ENCODE measurements at regions not wholly inside any gene's neighbourhood (a gene's known extent, or its start where the extent isn't known, plus 50 kb on each side); places are given as distances from the start of the nearest gene placed in this dataset.

DNA sequence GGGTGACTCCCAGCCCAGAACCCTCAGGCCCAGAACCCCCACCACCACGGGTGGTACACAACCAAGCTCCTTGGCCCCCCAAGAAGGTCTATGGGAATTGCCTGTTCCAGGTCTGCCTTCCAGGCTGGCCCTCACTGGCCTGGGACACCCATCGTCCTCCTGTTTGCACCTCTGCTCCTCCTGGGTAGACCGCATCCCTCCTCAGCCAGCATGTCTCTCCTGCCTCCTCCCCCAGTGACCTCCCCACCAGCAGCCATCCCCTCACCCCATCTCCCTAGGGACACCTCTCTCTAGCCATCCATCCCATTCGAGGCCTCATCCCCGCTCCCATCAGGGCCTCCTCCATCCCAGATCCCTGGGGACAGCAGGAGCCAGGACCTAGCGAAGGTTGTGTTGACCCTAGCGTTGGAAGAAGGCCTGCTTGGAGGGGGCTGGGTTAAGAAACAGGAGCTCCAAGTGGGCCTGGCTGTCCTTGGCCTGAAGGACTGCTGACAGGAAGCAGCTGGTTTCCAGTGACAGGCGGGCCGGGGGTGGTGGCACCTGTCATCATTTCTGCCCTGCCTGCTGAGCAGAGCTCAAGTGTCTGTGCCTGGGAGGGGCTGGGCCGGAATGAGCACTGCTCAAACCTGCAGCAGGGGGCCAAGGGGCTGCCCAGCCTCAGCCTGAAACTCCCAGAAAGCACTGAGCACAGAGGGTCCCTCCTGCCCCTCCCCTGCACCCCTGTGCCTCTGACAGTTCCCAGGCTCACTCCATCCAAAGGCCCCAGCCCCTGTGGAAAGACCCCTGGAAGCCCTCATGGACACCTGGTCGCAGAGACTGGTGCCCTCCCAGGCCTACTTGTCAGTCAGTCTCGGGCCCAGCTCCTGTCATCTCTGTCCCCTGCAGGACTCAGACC lies 96.0 kb upstream of the OTOS start:
- H3K4me3 ChIP-seq = no peak overlapping the region
- intact Hi-C loops (cut with DNase I) = no loop called here
- H3K9ac ChIP-seq (ENCODE audit: low read depth in 2 of 2, low read length in 2 of 2) = no peak overlapping the region
- TF ChIP-seq, protein P1, sequence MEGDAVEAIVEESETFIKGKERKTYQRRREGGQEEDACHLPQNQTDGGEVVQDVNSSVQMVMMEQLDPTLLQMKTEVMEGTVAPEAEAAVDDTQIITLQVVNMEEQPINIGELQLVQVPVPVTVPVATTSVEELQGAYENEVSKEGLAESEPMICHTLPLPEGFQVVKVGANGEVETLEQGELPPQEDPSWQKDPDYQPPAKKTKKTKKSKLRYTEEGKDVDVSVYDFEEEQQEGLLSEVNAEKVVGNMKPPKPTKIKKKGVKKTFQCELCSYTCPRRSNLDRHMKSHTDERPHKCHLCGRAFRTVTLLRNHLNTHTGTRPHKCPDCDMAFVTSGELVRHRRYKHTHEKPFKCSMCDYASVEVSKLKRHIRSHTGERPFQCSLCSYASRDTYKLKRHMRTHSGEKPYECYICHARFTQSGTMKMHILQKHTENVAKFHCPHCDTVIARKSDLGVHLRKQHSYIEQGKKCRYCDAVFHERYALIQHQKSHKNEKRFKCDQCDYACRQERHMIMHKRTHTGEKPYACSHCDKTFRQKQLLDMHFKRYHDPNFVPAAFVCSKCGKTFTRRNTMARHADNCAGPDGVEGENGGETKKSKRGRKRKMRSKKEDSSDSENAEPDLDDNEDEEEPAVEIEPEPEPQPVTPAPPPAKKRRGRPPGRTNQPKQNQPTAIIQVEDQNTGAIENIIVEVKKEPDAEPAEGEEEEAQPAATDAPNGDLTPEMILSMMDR (IDR thresholded peaks at IDR 0.05) = no peak
- DNase-seq = peak; percentile 16
- H3K36me3 ChIP-seq = no peaks in the 10 kb centered on the region
- H3K4me1 ChIP-seq = no peaks in the 10 kb centered on the region
- no peaks in the 10 kb centered on the region for H3K27me3 ChIP-seq
- H3K27ac ChIP-seq = no peak overlapping the region
- H3K9me3 ChIP-seq = no peaks in the 10 kb centered on the region

DNA sequence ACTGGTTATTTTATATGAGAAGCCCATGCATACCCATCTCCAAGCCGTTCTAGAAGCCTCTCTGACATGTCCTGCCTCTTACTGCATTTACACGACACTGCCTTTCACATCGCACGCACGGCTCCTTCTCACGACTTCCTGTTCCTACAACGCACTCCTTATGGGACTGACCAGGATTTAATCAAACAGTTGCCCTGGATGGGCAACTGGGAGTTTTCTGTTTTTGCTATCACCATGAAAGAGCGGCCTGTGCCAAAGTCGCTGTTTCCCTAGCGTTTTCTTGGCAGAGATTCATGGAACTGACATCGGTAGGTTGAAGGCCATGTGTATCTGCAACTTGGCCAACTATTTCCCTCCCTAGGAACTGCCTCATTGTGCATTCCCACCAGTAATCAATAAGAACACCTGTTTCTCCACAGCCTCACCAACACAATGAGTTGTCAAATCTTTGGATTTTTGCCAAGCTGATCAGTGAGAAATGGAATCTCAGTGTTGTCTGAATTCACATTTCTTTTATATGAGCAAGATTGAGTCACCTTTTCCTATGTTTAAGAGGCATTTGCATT lies 97.2 kb upstream of the OTOS start:
- H3K27me3 ChIP-seq = no peaks in the 10 kb centered on the region
- no peak overlapping the region for H3K27ac ChIP-seq
- no peaks in the 10 kb centered on the region for H3K4me1 ChIP-seq
- H3K36me3 ChIP-seq = no peaks in the 10 kb centered on the region
- DNase-seq = peak; percentile 12
- no peaks in the 10 kb centered on the region for H3K9me3 ChIP-seq
- intact Hi-C loops (cut with DNase I) = no loop called here
- no peak overlapping the region for H3K9ac ChIP-seq (ENCODE audit: low read depth in 2 of 2, low read length in 2 of 2)
- TF ChIP-seq, protein P1 (IDR thresholded peaks at IDR 0.05) = no peak
- H3K4me3 ChIP-seq = no peak overlapping the region

DNA sequence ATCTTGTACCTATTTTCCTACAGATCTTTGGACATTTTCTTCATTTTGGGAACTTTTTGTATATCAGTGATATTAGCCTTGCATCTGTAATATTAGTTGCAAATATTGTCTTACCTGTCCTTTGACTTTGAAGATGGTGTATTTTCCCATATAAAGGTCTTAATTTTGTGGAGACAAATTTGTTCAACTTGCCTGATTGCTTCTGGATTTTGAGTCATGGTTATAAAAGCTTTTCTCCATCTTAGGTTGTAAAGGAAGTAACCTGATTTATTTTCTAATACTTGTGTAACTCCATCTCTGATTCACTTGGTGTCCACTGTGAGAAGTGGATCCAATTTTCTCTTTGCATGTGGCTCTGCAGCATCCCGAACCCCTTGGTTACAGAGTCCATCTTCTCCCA lies 97.7 kb upstream of the OTOS start:
- H3K4me3 ChIP-seq = no peak overlapping the region
- H3K27me3 ChIP-seq = no peaks in the 10 kb centered on the region
- no peaks in the 10 kb centered on the region for H3K36me3 ChIP-seq
- no peak overlapping the region for H3K27ac ChIP-seq
- H3K9ac ChIP-seq (ENCODE audit: low read depth in 2 of 2, low read length in 2 of 2) = no peak overlapping the region
- intact Hi-C loops (cut with DNase I) = no loop called here
- no peak for DNase-seq
- H3K4me1 ChIP-seq = no peaks in the 10 kb centered on the region
- H3K9me3 ChIP-seq = no peaks in the 10 kb centered on the region
- TF ChIP-seq, protein P1 (IDR thresholded peaks at IDR 0.05) = no peak

GRCh38 chr2:240238786-240239185 lies 98.3 kb upstream of the OTOS start:
- Histone ChIP-seq H3K4me3 (no peak overlapping the region), H3K9ac (ENCODE audit: low read depth in 2 of 2, low read length in 2 of 2) (no peak overlapping the region), H3K27me3 (no peaks in the 10 kb centered on the region), H3K27ac (no peak overlapping the region), H3K9me3 (no peaks in the 10 kb centered on the region), H3K36me3 (no peaks in the 10 kb centered on the region), H3K4me1 (no peaks in the 10 kb centered on the region)
- intact Hi-C loops (cut with DNase I) = no loop called here
- TF ChIP-seq, protein P1 (IDR thresholded peaks at IDR 0.05) = no peak
- DNase-seq = no peak

- Histone ChIP-seq H3K4me3 (no peak overlapping the region), H3K36me3 (no peaks in the 10 kb centered on the region), H3K9me3 (no peaks in the 10 kb centered on the region), H3K27me3 (no peaks in the 10 kb centered on the region), H3K27ac (no peak overlapping the region), H3K4me1 (no peaks in the 10 kb centered on the region), H3K9ac (ENCODE audit: low read depth in 2 of 2, low read length in 2 of 2) (no peak overlapping the region)
- DNase-seq = peak; percentile 2
- intact Hi-C loops (cut with DNase I) = no loop called here
- TF ChIP-seq, protein P1 (IDR thresholded peaks at IDR 0.05) = no peak
These were observed 98.9 kb upstream of the OTOS start for GRCh38 chr2:240239325-240239724.

Data from colonic mucosa (tissue), 4 donors.